ENCODE measurements at regions not wholly inside any gene's neighbourhood (a gene's known extent, or its start where the extent isn't known, plus 50 kb on each side); places are given as distances from the start of the nearest gene placed in this dataset.

DNA sequence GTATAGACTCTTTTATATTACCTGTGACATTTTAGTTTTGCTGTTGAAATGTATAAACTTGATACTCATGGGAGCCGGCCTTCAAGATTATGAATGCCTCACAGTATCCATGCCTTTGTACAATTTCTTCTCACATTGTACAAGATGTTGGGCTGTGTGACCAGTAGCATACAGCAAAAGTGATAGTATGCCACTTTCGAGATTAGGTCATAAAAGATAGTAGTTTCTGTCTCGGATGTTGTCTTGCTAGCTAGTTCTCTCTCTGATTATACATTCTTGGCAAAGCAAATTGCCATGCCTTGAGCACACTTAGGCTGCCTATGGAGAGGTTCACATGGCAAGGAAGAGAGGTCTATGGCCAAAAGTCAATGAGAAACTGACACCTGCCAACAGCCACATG lies 1309.8 kb upstream of the CDH8 start:
- H3K27ac Mint-ChIP-seq = no peak overlapping the region
- POLR2A ChIA-PET = no interaction called here
- peaks cover 12% of the 10 kb centered on the region for H3K9me3 Mint-ChIP-seq (ENCODE audit: low read depth)
- ATAC-seq (no peak), DNase-seq (no peak)
- intact Hi-C loops (cut with DNase I, micrococcal nuclease) = no loop called here
- no peak overlapping the region for H3K4me3 Mint-ChIP-seq
- no peaks in the 10 kb centered on the region for H3K36me3 Mint-ChIP-seq (ENCODE audit: low read depth)
- H3K27me3 Mint-ChIP-seq = no peaks in the 10 kb centered on the region
- no peaks in the 10 kb centered on the region for H3K4me1 Mint-ChIP-seq
- CTCF ChIA-PET = no interaction called here

DNA sequence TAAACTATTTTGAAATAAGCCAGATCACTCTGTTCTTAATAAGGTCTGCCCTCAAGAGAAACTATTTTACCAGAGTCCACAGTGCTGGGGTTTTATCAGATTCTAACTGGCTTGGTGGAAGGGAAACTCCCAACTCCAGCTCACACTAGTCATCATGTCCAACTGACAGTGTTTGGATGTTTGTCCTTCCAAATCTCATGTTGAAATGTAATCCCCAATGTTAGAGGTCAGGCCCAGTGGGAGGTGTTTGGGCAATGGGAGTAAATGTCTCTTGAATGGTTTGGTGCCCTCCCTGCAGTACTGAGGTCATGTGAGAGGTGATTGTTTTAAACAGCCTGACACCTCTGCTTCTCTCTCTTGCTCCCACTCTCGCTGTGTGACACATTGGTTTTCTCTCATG lies 1301.0 kb upstream of the CDH8 start:
- Mint-ChIP-seq H3K9me3 (ENCODE audit: low read depth) (peaks cover 24% of the 10 kb centered on the region), H3K27ac (no peak overlapping the region), H3K27me3 (no peaks in the 10 kb centered on the region), H3K4me3 (no peak overlapping the region), H3K36me3 (ENCODE audit: low read depth) (no peaks in the 10 kb centered on the region), H3K4me1 (no peaks in the 10 kb centered on the region)
- DNase-seq (no peak), ATAC-seq (no peak)
- CTCF ChIA-PET = interaction anchor here (1.1 kb wide), 1 partner anchor 8 kb away, joined by 3 read pairs; no protein-coding TSS in a partner anchor
- intact Hi-C loops (cut with DNase I, micrococcal nuclease) = no loop called here
- POLR2A ChIA-PET = no interaction called here

DNA sequence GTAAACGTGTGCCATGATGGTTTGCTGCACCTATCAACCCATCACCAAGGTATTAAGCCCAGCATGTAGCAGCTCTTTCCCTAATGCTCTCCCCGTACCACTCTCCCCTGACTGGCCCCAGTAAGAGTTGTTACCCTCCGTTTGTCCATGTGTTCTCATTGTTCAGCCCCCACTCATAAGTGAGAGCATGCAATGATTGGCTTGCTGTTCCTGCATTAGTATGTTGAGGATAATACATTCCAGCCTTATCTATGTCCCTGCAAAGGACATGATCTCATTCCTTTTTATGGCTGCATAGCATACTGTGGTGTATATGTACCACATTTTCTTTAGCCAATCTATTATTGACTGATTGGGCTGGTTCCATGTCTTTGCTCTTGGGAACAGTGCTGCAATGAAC lies 1294.9 kb upstream of the CDH8 start:
- POLR2A ChIA-PET = no interaction called here
- ATAC-seq = no peak
- H3K9me3 Mint-ChIP-seq (ENCODE audit: low read depth) = peaks cover 24% of the 10 kb centered on the region
- DNase-seq = no peak
- H3K27me3 Mint-ChIP-seq = no peaks in the 10 kb centered on the region
- H3K4me3 Mint-ChIP-seq = no peak overlapping the region
- no peaks in the 10 kb centered on the region for H3K4me1 Mint-ChIP-seq
- intact Hi-C loops (cut with DNase I, micrococcal nuclease) = no loop called here
- CTCF ChIA-PET = no interaction called here
- no peaks in the 10 kb centered on the region for H3K36me3 Mint-ChIP-seq (ENCODE audit: low read depth)
- H3K27ac Mint-ChIP-seq = no peak overlapping the region

DNA sequence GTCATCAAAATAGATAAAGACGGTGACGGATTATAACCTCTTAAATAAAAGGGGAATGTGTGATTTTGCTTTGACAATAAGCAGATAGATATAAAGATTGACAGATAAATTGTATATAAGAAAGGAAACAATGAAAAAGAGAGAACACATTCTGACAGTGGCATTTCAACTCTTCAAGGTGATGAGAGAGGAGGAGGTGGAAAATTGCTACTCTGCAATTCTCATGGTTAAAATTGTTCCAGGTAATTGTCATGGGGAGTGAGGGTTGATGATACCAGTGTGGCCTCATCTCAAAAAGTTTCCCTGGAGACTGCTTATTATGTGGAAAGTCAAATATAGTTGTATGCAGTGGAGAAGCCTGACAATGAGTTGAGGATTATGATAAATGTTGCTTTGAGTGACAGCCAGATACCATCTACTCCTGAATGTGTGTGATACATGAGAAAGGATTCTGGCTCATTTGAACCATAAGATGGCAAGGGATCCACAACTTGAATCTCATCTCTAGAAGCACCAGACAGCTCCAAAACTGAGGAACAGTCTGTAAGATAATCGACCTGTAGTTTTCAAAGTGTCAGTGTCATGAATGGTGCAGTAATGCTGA lies 1290.6 kb upstream of the CDH8 start:
- ATAC-seq (no peak), DNase-seq (no peak)
- CTCF ChIA-PET = no interaction called here
- Mint-ChIP-seq H3K9me3 (ENCODE audit: low read depth) (peaks cover 7% of the 10 kb centered on the region), H3K36me3 (ENCODE audit: low read depth) (no peaks in the 10 kb centered on the region), H3K4me1 (no peaks in the 10 kb centered on the region), H3K4me3 (no peak overlapping the region), H3K27ac (no peak overlapping the region), H3K27me3 (no peaks in the 10 kb centered on the region)
- POLR2A ChIA-PET = no interaction called here
- intact Hi-C loops (cut with DNase I, micrococcal nuclease) = no loop called here

DNA sequence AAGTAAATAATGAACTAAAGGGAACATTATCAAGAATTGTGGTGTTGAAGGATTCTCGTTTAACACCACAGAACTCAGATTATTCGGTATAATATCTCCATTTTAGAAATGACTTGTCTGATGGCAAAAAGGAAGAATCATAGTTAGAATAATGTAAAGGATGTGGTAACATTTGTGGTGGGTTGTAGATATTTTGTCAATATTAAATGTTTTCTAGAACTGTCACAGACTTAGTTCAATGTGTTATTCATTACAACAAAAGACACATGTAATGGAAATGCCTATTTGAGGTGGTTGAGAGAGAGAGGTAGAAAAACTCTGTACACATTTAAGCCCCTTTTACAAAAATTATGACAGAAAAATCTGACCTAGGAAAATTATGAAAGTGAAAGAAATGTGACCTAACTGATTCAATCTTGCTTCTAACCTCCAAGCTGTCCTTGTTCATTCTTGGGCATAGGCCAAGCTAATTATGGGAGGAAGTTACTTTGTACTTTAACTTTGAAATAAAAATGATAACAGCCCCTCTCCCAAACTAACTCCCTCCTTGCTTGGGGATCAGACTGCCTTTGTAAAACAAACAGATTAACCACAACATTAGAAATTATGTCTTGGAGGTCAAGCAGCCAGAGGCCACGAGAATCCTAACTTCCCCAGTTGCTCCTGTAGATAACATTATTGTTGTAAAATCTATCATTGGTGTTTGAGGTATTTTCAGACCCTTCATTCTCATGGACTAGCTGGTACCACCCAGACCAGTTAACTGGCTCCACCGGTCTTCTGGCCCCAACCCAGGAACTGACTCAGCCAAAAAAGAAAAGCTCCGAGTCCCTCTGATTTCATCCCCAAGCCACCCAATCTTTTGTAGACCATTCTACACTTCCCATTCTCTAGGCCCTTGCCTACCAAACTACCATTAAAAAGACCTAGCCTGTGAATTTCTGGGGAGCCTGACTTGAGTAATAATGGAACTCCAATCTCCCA lies 1287.8 kb upstream of the CDH8 start:
- Mint-ChIP-seq H3K36me3 (ENCODE audit: low read depth) (no peaks in the 10 kb centered on the region), H3K27ac (no peak overlapping the region), H3K9me3 (ENCODE audit: low read depth) (peaks cover 3% of the 10 kb centered on the region), H3K27me3 (no peaks in the 10 kb centered on the region), H3K4me3 (no peak overlapping the region), H3K4me1 (no peaks in the 10 kb centered on the region)
- DNase-seq = no peak
- intact Hi-C loops (cut with DNase I, micrococcal nuclease) = no loop called here
- ChIA-PET POLR2A (no interaction called here), CTCF (no interaction called here)
- no peak for ATAC-seq

DNA sequence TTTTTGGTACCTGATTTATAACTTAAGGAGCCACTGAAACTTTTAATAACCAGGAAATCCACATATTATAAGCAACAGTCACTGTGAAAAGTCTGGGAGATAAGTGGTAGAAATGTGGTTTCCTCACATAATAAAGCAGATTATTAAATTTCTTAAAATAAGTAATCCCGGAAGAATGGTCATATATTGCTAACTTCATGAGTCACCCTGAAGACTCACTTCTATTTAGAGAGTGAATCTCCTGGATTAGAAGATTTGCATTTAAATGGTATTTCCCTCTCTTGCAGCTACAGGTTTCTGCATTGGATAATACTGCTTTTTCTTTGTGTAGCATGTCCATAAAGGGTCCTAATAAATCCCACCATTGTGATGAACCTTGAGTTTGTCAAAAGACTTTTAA lies 1286.8 kb upstream of the CDH8 start:
- Mint-ChIP-seq H3K27me3 (no peaks in the 10 kb centered on the region), H3K4me3 (no peak overlapping the region), H3K36me3 (ENCODE audit: low read depth) (no peaks in the 10 kb centered on the region), H3K27ac (no peak overlapping the region), H3K4me1 (no peaks in the 10 kb centered on the region), H3K9me3 (ENCODE audit: low read depth) (peaks cover 3% of the 10 kb centered on the region)
- no peak for ATAC-seq
- CTCF ChIA-PET = no interaction called here
- intact Hi-C loops (cut with DNase I, micrococcal nuclease) = no loop called here
- POLR2A ChIA-PET = no interaction called here
- DNase-seq = no peak

DNA sequence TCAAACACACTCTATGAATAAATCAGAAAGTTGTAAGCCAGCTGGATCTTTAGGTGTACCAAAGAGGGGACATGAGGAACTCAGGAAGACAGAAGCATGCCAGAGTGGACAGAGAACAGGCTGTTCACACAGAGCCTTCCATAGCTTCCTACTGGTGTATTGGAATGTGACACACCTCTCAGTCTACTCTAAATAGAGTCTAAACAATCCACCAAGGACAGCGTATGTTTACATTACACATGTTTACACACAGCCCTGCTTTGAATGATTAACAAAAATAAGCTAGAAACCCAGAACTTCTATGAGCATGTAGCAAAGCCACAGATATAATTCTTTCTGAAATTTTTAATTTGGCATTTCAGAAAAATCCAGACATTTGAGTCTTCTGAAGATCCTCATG lies 1279.0 kb upstream of the CDH8 start:
- ChIA-PET CTCF (no interaction called here), POLR2A (no interaction called here)
- Mint-ChIP-seq H3K4me3 (no peak overlapping the region), H3K9me3 (ENCODE audit: low read depth) (peaks cover 7% of the 10 kb centered on the region), H3K27me3 (no peaks in the 10 kb centered on the region), H3K27ac (no peak overlapping the region), H3K4me1 (no peaks in the 10 kb centered on the region), H3K36me3 (ENCODE audit: low read depth) (no peaks in the 10 kb centered on the region)
- intact Hi-C loops (cut with DNase I, micrococcal nuclease) = no loop called here
- ATAC-seq (no peak), DNase-seq (no peak)

DNA sequence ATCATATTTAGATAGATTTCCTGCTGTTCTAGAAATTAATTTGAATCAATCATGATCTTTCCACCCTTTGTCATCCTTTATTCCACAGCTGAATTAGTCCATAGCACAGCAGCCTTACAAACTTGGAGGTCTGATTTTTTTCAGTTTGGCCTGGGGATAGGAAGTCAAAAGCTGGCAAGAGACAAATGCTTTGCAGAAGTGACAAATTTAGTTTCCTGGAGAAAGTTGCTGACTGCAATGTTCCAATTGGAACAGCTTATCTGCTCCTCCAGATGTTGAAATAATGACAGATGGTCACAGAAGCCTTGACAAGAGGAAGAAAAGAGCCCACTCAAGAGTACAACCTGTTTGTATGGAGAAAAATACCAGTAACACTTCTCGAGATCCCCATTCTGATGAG lies 1276.1 kb upstream of the CDH8 start:
- Mint-ChIP-seq H3K4me3 (no peak overlapping the region), H3K4me1 (no peaks in the 10 kb centered on the region), H3K36me3 (ENCODE audit: low read depth) (no peaks in the 10 kb centered on the region), H3K27ac (no peak overlapping the region), H3K27me3 (no peaks in the 10 kb centered on the region), H3K9me3 (ENCODE audit: low read depth) (peaks cover 8% of the 10 kb centered on the region)
- intact Hi-C loops (cut with DNase I, micrococcal nuclease) = no loop called here
- ChIA-PET CTCF (no interaction called here), POLR2A (no interaction called here)
- no peak for ATAC-seq
- no peak for DNase-seq

DNA sequence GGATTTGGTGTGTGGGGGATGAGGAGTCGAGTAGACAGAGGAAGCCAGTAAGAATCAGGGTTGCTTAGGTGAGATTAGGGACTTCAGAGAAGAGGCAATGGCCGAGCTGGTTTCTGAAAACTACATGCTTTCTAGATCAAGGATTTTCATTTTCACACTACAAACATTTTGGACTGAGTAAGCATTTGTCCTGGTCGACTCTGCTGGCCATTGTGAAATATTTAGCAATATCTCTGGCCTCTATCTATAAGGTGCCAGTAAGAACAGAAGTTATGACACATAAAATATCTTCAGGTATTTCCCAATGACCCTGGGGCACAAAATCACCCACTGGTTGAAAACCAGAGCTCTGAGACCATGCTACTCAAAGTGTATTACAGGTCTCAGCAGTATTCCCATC lies 1275.1 kb upstream of the CDH8 start:
- DNase-seq (no peak), ATAC-seq (no peak)
- H3K9me3 Mint-ChIP-seq (ENCODE audit: low read depth) = peaks cover 8% of the 10 kb centered on the region
- no peak overlapping the region for H3K4me3 Mint-ChIP-seq
- ChIA-PET POLR2A (no interaction called here), CTCF (no interaction called here)
- no peaks in the 10 kb centered on the region for H3K4me1 Mint-ChIP-seq
- H3K27ac Mint-ChIP-seq = no peak overlapping the region
- H3K27me3 Mint-ChIP-seq = no peaks in the 10 kb centered on the region
- no peaks in the 10 kb centered on the region for H3K36me3 Mint-ChIP-seq (ENCODE audit: low read depth)
- intact Hi-C loops (cut with DNase I, micrococcal nuclease) = no loop called here

DNA sequence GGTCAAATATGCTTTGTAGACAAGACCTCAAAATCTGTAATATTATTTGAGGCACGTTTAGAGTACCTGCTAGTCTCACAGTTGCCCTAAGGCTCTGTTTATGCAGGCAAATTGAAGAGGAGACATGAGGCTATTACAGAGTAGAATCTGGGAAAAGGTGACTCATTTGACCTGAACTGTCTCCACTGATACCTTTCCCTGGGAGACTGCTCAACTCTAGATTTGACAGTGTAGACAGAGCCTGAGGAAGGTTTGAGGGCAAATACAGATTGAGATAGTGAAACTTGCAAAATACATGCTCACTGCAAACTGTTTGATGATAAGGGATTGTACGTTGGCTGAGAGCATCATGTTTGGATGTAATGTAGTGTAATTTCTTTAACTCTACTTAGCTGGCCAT lies 1266.6 kb upstream of the CDH8 start:
- Mint-ChIP-seq H3K4me1 (no peaks in the 10 kb centered on the region), H3K36me3 (ENCODE audit: low read depth) (no peaks in the 10 kb centered on the region), H3K27ac (no peak overlapping the region), H3K27me3 (no peaks in the 10 kb centered on the region), H3K4me3 (no peak overlapping the region), H3K9me3 (ENCODE audit: low read depth) (peaks cover 14% of the 10 kb centered on the region)
- POLR2A ChIA-PET = interaction anchor here (0.8 kb wide), 1 partner anchor 23 kb away, joined by 4 read pairs; no protein-coding TSS in a partner anchor
- CTCF ChIA-PET = interaction anchor here (0.8 kb wide), 1 partner anchor 407 kb away, joined by 3 read pairs; no protein-coding TSS in a partner anchor
- DNase-seq = no peak
- no peak for ATAC-seq
- intact Hi-C loops (cut with DNase I, micrococcal nuclease) = no loop called here

DNA sequence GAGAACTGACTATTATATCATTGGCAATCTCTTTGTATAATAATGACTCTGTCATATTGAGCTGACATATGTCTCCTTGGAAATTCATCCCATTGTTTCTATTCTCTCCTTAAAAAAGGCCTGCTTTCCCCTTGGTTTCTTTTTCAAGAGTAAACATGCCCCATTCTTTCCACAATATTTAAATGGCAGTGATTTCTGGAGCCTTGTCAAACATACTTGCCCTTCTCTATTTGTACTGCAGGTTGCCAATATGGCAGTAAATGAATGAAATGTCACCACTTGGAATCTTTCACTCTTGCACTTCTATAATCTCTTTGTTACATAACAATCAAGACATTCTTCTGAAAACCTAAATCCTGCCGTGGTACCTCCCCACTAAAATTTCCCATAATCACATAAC lies 1265.1 kb upstream of the CDH8 start:
- H3K27me3 Mint-ChIP-seq = no peaks in the 10 kb centered on the region
- CTCF ChIA-PET = no interaction called here
- H3K9me3 Mint-ChIP-seq (ENCODE audit: low read depth) = peaks cover 14% of the 10 kb centered on the region
- POLR2A ChIA-PET = no interaction called here
- H3K4me3 Mint-ChIP-seq = no peak overlapping the region
- no peaks in the 10 kb centered on the region for H3K36me3 Mint-ChIP-seq (ENCODE audit: low read depth)
- ATAC-seq (no peak), DNase-seq (no peak)
- no peaks in the 10 kb centered on the region for H3K4me1 Mint-ChIP-seq
- no peak overlapping the region for H3K27ac Mint-ChIP-seq
- intact Hi-C loops (cut with DNase I, micrococcal nuclease) = no loop called here

DNA sequence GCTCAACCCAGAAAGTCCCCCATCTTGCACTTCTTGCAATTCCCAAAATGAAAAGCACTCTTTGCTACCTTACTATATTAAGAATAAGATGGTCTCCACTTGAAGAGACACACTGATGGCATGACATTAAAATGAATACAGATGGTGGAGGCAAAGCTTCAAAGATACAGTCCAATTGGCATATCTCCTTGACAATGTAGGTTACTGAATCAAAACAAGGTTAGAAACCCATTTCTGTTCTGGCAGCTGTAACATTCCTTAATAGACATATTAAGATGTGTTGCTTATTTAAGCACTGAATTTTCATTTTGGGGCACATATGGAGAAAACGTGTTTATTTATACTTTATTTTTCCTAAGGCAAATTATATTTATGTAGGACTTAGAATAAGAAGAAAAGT lies 1262.8 kb upstream of the CDH8 start:
- intact Hi-C loops (cut with DNase I, micrococcal nuclease) = no loop called here
- ChIA-PET POLR2A (no interaction called here), CTCF (no interaction called here)
- no peak overlapping the region for H3K27ac Mint-ChIP-seq
- ATAC-seq = no peak
- peaks cover 11% of the 10 kb centered on the region for H3K9me3 Mint-ChIP-seq (ENCODE audit: low read depth)
- H3K36me3 Mint-ChIP-seq (ENCODE audit: low read depth) = no peaks in the 10 kb centered on the region
- no peaks in the 10 kb centered on the region for H3K27me3 Mint-ChIP-seq
- DNase-seq = no peak
- no peak overlapping the region for H3K4me3 Mint-ChIP-seq
- no peaks in the 10 kb centered on the region for H3K4me1 Mint-ChIP-seq
